Thyroid gland (tissue), 4 donors: ENCODE measurements at regions not wholly inside any gene's neighbourhood (a gene's known extent, or its start where the extent isn't known, plus 50 kb on each side); places are given as distances from the start of the nearest gene placed in this dataset.

ENCODE experiments used
- DNase-seq, 2 donors: peaks; one replicate each; pipeline ENCODE4 v3.0.0-alpha.2; 2019
- H3K27ac ChIP-seq, 3 donors: fragments of 200-600 bp; sonication (generic); 1 replicate in 2 of 3; 2 replicates in 1 of 3; pipeline ENCODE4 v1.5.1; 2016 to 2019; ENCODE audit warnings: mild to moderate bottlenecking in 1 of 3, moderate library complexity in 1 of 3
- H3K27me3 ChIP-seq: fragments of 200-600 bp; sonication (generic); one replicate; pipeline ENCODE4 v1.5.1; 2019
- H3K36me3 ChIP-seq, 2 donors: fragments of 200-600 bp; sonication (generic); one replicate each; pipeline ENCODE4 v1.5.1; 2016 to 2019
- H3K4me1 ChIP-seq, 2 donors: fragments of 200-600 bp; sonication (generic); one replicate each; pipeline ENCODE4 v1.5.1; 2017 to 2019
- H3K4me3 ChIP-seq, 3 donors: fragments of 200-600 bp; sonication (generic); replicated peaks in 1 of 3; 1 replicate in 2 of 3; 2 replicates in 1 of 3; pipeline ENCODE4 v1.5.1; 2016; ENCODE audit warnings: mild to moderate bottlenecking in 1 of 3
- H3K9me3 ChIP-seq: fragments of 200-600 bp; sonication (generic); one replicate; pipeline ENCODE4 v1.5.1; 2017
- POLR2A ChIP-seq, 2 donors: fragments of 450-650 bp; IDR thresholded peaks; one replicate each; pipeline ENCODE4 v1.6.1; 2017; ENCODE audit warnings: antibody characterized with exemption in 2 of 2, mild to moderate bottlenecking in 2 of 2, moderate library complexity in 1 of 2
- WGBS, 2 donors: methylation state at CpG; one replicate each; pipeline ENCODE4 v1.1.5; 2017; 5-methylcytosine and 5-hydroxymethylcytosine counted together
- intact Hi-C: fragments of 100-400 bp; cut with DNase I; formaldehyde crosslinking; loops from one replicate; pipeline ENCODE4 v1.15.1; 2023
- TF ChIP-seq, protein P1 (sequence below), 6 experiments: fragments of 200-600 bp in 3 of 6; fragments of 450-650 bp in 3 of 6; sonication (generic) in 3 of 6; IDR thresholded peaks; one replicate each; pipeline ENCODE4 v1.5.1; 2016 to 2019; ENCODE audit warnings: antibody characterized with exemption in 6 of 6, mild to moderate bottlenecking in 2 of 6, inconsistent platforms in 1 of 6, moderate library complexity in 1 of 6

DNA sequence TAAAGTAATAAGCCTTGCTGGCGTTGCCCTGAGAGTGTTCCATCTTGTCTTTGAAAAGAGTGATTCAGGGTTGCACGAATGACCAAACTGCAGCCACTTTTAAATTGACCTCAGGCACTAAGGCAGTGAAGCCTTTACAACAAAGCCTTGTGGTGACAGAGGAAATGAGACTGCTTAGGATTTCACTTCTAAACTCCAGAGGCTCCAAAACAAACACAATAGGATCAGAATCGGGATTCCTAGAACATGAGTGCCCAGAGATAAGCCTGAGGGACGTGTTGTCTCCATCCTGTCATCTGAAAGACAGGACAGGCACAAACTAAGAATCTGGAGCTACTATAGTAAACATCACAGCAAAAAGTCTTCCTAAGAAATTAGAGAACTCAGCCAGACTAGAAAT, 405.2 kb downstream of the PPARGC1A start:
- H3K36me3 ChIP-seq = no peaks in the 10 kb centered on the region
- H3K4me3 ChIP-seq = no peak overlapping the region
- no peaks in the 10 kb centered on the region for H3K27me3 ChIP-seq
- no peaks in the 10 kb centered on the region for H3K4me1 ChIP-seq
- DNase-seq = no peak
- H3K27ac ChIP-seq = no peak overlapping the region
- no peak for TF ChIP-seq POLR2A (IDR thresholded peaks at IDR 0.05)
- TF ChIP-seq, protein P1, sequence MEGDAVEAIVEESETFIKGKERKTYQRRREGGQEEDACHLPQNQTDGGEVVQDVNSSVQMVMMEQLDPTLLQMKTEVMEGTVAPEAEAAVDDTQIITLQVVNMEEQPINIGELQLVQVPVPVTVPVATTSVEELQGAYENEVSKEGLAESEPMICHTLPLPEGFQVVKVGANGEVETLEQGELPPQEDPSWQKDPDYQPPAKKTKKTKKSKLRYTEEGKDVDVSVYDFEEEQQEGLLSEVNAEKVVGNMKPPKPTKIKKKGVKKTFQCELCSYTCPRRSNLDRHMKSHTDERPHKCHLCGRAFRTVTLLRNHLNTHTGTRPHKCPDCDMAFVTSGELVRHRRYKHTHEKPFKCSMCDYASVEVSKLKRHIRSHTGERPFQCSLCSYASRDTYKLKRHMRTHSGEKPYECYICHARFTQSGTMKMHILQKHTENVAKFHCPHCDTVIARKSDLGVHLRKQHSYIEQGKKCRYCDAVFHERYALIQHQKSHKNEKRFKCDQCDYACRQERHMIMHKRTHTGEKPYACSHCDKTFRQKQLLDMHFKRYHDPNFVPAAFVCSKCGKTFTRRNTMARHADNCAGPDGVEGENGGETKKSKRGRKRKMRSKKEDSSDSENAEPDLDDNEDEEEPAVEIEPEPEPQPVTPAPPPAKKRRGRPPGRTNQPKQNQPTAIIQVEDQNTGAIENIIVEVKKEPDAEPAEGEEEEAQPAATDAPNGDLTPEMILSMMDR (IDR thresholded peaks at IDR 0.05) = no peak
- no peaks in the 10 kb centered on the region for H3K9me3 ChIP-seq
- intact Hi-C loops = no loop called here
- 11 to 15% methylated on average over 4 of the region's 4 CpGs for WGBS, 2 donors

DNA sequence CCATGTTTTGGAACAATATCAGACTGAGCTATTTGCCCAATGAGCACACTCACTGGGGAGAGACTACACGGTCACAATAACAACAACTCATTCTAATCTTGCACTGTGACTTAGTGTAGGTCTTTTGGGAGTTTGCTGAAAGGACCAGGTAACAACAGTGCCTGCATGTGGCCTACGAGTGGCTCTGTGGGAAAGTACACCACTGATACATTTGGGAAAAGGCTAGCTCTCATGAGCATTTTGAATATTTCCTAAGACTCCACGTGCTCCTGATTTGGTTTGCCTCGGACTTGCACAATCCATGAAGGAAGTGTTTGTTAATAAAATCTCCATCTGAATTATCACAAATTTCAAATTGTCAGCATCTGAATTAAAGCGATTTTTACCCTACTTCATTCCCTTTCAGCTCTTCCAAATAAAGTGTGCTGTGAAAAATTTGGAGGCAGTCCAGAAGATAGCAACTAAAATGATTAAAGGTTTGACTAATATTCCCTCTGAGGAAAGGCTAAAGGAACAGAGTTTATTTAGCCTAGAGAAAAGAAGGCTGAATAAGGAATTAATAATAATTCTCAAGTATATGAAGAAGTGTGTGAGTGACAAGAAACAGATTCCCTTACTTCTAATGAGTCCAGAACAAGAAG, 406.4 kb downstream of the PPARGC1A start:
- H3K4me3 ChIP-seq = no peak overlapping the region
- H3K9me3 ChIP-seq = no peaks in the 10 kb centered on the region
- no peak for DNase-seq
- no peak for TF ChIP-seq POLR2A (IDR thresholded peaks at IDR 0.05)
- TF ChIP-seq, protein P1 (IDR thresholded peaks at IDR 0.05) = no peak
- H3K4me1 ChIP-seq = no peaks in the 10 kb centered on the region
- WGBS, 2 donors = 60 to 65% methylated on average over 5 of the region's 5 CpGs
- H3K27me3 ChIP-seq = no peaks in the 10 kb centered on the region
- intact Hi-C loops = no loop called here
- H3K36me3 ChIP-seq = no peaks in the 10 kb centered on the region
- H3K27ac ChIP-seq = no peak overlapping the region

DNA sequence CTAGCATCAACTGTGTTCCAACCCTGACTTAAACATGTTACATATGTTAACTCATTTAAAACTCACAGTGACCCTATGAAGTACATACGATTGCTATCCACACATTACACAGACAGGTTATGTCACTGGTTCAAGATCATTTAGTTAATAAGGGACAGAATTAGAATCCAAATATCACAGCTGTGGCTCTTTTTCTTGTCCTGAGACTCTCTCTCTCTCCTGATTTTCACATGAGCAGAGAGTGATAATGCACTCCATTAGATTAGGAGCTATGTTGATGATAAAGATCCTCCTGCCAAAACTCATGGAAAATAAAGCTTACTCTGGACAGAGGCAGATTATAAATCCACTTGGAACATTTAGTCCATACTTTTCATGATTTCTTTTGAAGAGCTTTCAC, 408.3 kb downstream of the PPARGC1A start:
- TF ChIP-seq POLR2A (IDR thresholded peaks at IDR 0.05) = no peak
- TF ChIP-seq, protein P1 (IDR thresholded peaks at IDR 0.05) = no peak
- 94 to 96% methylated on average over 1 of the region's 1 CpG for WGBS, 2 donors
- H3K4me1 ChIP-seq = no peaks in the 10 kb centered on the region
- no peaks in the 10 kb centered on the region for H3K36me3 ChIP-seq
- H3K9me3 ChIP-seq = no peaks in the 10 kb centered on the region
- no peaks in the 10 kb centered on the region for H3K27me3 ChIP-seq
- DNase-seq = no peak
- intact Hi-C loops = no loop called here
- no peak overlapping the region for H3K4me3 ChIP-seq
- no peak overlapping the region for H3K27ac ChIP-seq

DNA sequence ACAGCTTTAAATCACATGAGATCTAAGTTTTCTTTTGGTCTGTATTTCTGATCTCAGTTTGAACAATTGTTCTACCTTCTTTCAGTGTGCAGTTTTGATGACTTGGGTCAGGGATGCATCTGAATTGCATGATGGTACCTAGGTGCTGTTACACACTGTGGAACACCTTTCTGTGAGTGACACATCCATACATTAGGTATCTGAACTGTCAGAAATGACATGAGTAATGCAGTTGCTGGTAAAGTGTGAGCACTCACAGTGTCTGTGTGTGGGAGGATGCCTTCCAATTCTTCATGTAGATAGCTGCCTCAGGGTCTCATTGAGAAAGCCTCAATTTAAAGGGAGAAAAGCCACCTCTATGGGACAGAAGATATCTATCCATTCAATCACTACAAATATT, 411.9 kb downstream of the PPARGC1A start:
- intact Hi-C loops = no loop called here
- no peak overlapping the region for H3K27ac ChIP-seq
- H3K27me3 ChIP-seq = no peaks in the 10 kb centered on the region
- H3K36me3 ChIP-seq = no peaks in the 10 kb centered on the region
- H3K4me1 ChIP-seq = no peaks in the 10 kb centered on the region
- TF ChIP-seq POLR2A (IDR thresholded peaks at IDR 0.05) = no peak
- TF ChIP-seq, protein P1 (IDR thresholded peaks at IDR 0.05) = no peak
- no peaks in the 10 kb centered on the region for H3K9me3 ChIP-seq
- DNase-seq = no peak
- no peak overlapping the region for H3K4me3 ChIP-seq

DNA sequence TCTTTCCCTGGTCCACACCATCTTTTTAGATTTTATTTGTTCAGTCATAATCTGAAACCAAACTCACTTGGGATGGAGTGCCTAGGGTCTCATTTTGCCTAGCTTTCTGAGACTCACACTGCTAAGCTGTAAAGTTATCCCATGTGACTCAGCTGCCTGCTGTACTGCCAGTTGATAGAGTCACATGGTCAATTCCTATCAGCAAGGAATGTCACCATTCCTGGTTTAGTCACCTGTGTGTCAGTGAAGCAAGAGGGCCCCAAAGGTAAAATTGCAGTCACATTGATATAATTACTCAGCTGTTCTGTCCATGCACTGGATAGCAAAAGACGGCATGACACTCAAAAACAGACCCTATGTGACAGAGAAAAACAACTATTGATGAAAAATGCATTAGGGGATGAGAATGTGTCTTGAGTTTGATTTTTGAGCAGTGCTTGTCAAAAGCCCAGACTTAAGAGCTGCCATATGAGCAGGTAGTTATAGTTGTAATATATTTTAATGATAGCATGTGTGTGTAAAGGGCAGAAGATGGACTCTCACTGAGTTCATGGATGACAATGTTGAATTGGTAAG, 413.2 kb downstream of the PPARGC1A start:
- Histone ChIP-seq H3K27ac (no peak overlapping the region), H3K27me3 (no peaks in the 10 kb centered on the region), H3K9me3 (no peaks in the 10 kb centered on the region), H3K36me3 (no peaks in the 10 kb centered on the region), H3K4me3 (no peak overlapping the region), H3K4me1 (no peaks in the 10 kb centered on the region)
- no peak for DNase-seq
- intact Hi-C loops = no loop called here
- TF ChIP-seq, protein P1 (IDR thresholded peaks at IDR 0.05) = no peak
- no peak for TF ChIP-seq POLR2A (IDR thresholded peaks at IDR 0.05)
- WGBS, 2 donors = 73 to 81% methylated on average over 1 of the region's 1 CpG
